ENCODE measurements at regions not wholly inside any gene's neighbourhood (a gene's known extent, or its start where the extent isn't known, plus 50 kb on each side); places are given as distances from the start of the nearest gene placed in this dataset.
"Not testable (repeated sequence)": the region's sequence is repeated elsewhere in the genome, so short reads cannot be mapped to it uniquely, and the experiment has no call there.

- DNase-seq, result no peak
Measured at GRCh38 chrX:121456315-121456714, 408.9 kb downstream of the GLUD2 start.

GRCh38 chrX:121457096-121457495, 409.7 kb downstream of the GLUD2 start:
- DNase-seq, result no peak

- DNase-seq, result peak; percentile 0
Measured at GRCh38 chrX:121479406-121479805, 432.0 kb downstream of the GLUD2 start.

- DNase-seq, result peak; percentile 81
Measured at GRCh38 chrX:121496966-121497365, 449.6 kb downstream of the GLUD2 start.

GRCh38 chrX:121504153-121504552, 456.7 kb downstream of the GLUD2 start:
- DNase-seq, result no peak

GRCh38 chrX:121546317-121546716, 498.9 kb downstream of the GLUD2 start:
- DNase-seq, result no peak

GRCh38 chrX:121558886-121559285, 511.5 kb downstream of the GLUD2 start:
- DNase-seq, result no peak

- no peak for DNase-seq
Measured at GRCh38 chrX:121562616-121563015, 515.2 kb downstream of the GLUD2 start.

GRCh38 chrX:121569609-121570008, 522.2 kb downstream of the GLUD2 start:
- DNase-seq, result no peak

GRCh38 chrX:121570072-121570841, 522.8 kb downstream of the GLUD2 start:
- no peak for DNase-seq

GRCh38 chrX:121571333-121571732, 523.9 kb downstream of the GLUD2 start:
- DNase-seq, result peak; percentile 0

GRCh38 chrX:121574384-121574783, 527.0 kb downstream of the GLUD2 start:
- DNase-seq, result not testable (repeated sequence)

- peak; percentile 23 for DNase-seq
Measured at GRCh38 chrX:121579016-121579760, 531.8 kb downstream of the GLUD2 start.

GRCh38 chrX:121581885-121582284, 534.5 kb downstream of the GLUD2 start:
- no peak for DNase-seq

- no peak for DNase-seq
Measured at GRCh38 chrX:121585626-121586025, 538.2 kb downstream of the GLUD2 start.

- DNase-seq, result no peak
Measured at GRCh38 chrX:121592884-121593283, 545.5 kb downstream of the GLUD2 start.

GRCh38 chrX:121598356-121598755, 550.9 kb downstream of the GLUD2 start:
- DNase-seq, result no peak

GRCh38 chrX:121635141-121635540, 587.7 kb downstream of the GLUD2 start:
- no peak for DNase-seq

GRCh38 chrX:121639781-121640180, 592.4 kb downstream of the GLUD2 start:
- peak; percentile 62 for DNase-seq

- peak; percentile 78 for DNase-seq
Measured at GRCh38 chrX:121641560-121641959, 594.1 kb downstream of the GLUD2 start.

GRCh38 chrX:121642415-121642814, 595.0 kb downstream of the GLUD2 start:
- DNase-seq, result peak; percentile 66

- DNase-seq, result no peak
Measured at GRCh38 chrX:121649417-121649816, 602.0 kb downstream of the GLUD2 start.

- peak; percentile 0 for DNase-seq
Measured at GRCh38 chrX:121655276-121655675, 607.9 kb downstream of the GLUD2 start.

- DNase-seq, result no peak
Measured at GRCh38 chrX:121666171-121666570, 618.8 kb downstream of the GLUD2 start.
